ENCODE measurements at regions not wholly inside any gene's neighbourhood (a gene's known extent, or its start where the extent isn't known, plus 50 kb on each side); places are given as distances from the start of the nearest gene placed in this dataset.

DNA sequence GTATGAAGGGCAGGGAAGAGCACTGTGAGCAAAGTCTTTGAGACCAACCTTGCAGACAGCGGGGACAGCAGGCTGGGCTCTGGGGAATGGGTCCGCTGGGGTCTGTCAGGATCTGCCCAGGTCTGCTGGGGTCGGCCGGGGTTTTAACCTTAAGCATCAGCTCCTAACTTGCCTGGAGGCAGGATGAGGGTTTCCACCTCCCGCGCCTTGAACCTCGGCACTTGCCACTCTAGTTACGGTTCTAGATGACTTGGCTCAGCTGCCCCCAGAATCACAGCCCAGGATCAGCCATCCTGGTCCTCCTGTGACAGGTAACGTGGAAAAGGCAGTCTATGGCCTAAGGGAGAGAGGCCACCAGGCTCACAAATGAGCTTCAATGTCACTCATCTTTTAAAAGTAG lies 50.4 kb upstream of the CACUL1 start:
- Histone ChIP-seq H3K4me1 (ENCODE audit: low read length) (no peaks in the 10 kb centered on the region), H3K9me2 (replicated peaks; ENCODE audit: insufficient read depth, low read length) (no peaks in the 10 kb centered on the region), H2AFZ (ENCODE audit: low read length) (no peak overlapping the region), H3K9ac (ENCODE audit: low read length) (no peak overlapping the region), H3K27me3 (replicated peaks; ENCODE audit: insufficient read depth, low read length) (no peaks in the 10 kb centered on the region), H3K9me3 (replicated peaks; ENCODE audit: insufficient read depth, low read length) (no peaks in the 10 kb centered on the region), H3K4me2 (ENCODE audit: low read depth, low read length) (no peak overlapping the region), H3F3A (ENCODE audit: insufficient read depth, low read length) (no peaks in the 10 kb centered on the region), H3K79me2 (ENCODE audit: low read length) (no peaks in the 10 kb centered on the region), H3K27ac (ENCODE audit: low read length) (no peak overlapping the region), H4K20me1 (ENCODE audit: insufficient read depth, low read length) (no peaks in the 10 kb centered on the region), H3K4me3 (ENCODE audit: low read length) (no peak overlapping the region), H3K36me3 (replicated peaks; ENCODE audit: insufficient read depth, low read length) (no peaks in the 10 kb centered on the region)
- TF ChIP-seq EZH2 (optimal IDR thresholded peaks at IDR 0.05; ENCODE audit: low read depth, low read length): no peak
- no peak for TF ChIP-seq EZH2phosphoT487 (IDR thresholded peaks at IDR 0.05; ENCODE audit: low read length)
- TF ChIP-seq, protein P1, sequence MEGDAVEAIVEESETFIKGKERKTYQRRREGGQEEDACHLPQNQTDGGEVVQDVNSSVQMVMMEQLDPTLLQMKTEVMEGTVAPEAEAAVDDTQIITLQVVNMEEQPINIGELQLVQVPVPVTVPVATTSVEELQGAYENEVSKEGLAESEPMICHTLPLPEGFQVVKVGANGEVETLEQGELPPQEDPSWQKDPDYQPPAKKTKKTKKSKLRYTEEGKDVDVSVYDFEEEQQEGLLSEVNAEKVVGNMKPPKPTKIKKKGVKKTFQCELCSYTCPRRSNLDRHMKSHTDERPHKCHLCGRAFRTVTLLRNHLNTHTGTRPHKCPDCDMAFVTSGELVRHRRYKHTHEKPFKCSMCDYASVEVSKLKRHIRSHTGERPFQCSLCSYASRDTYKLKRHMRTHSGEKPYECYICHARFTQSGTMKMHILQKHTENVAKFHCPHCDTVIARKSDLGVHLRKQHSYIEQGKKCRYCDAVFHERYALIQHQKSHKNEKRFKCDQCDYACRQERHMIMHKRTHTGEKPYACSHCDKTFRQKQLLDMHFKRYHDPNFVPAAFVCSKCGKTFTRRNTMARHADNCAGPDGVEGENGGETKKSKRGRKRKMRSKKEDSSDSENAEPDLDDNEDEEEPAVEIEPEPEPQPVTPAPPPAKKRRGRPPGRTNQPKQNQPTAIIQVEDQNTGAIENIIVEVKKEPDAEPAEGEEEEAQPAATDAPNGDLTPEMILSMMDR (IDR thresholded peaks at IDR 0.05; ENCODE audit: low read length): no peak
- DNase-seq: no peak

DNA sequence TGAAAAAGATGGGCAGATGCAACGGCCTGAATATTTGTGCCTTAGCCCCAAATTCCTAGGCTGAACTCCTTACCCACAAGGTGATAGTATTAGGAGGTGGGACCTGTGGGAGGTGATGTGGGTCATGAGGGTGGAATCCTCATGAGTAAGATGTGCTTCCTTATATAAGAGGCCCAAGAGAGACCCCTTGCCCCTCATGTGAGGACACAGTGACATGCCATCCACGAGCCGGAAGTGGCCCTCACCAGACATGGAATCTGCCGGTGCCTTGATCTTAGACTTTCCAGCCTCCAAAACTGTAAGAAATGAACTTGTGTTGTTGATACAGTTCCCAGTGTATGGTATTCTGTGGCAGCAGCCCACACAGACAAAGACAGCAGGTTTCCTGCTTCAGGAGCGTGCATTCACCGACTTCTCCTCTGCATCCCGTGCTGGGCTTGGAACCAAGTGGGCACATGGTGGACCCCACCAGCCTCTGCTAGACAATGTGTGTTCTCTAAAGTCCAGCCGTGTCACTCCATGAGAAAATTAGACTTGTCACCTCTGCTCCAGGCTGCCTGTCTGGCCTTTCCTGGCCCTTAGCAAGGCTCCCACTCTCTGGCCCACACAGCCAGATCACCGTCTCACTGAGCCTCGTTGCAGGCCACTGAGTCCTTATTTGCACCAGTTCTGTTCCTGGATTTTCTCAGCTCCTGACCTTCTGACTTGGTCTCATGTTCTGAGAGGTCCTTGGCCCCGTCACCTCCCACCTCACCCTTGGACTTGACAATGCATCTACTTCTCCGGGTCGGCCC lies 52.9 kb upstream of the CACUL1 start:
- Histone ChIP-seq H3K4me2 (ENCODE audit: low read depth, low read length) (no peak overlapping the region), H3K79me2 (ENCODE audit: low read length) (no peaks in the 10 kb centered on the region), H3K36me3 (replicated peaks; ENCODE audit: insufficient read depth, low read length) (no peaks in the 10 kb centered on the region), H3F3A (ENCODE audit: insufficient read depth, low read length) (no peaks in the 10 kb centered on the region), H2AFZ (ENCODE audit: low read length) (no peak overlapping the region), H3K9ac (ENCODE audit: low read length) (no peak overlapping the region), H3K9me2 (replicated peaks; ENCODE audit: insufficient read depth, low read length) (no peaks in the 10 kb centered on the region), H3K27me3 (replicated peaks; ENCODE audit: insufficient read depth, low read length) (no peaks in the 10 kb centered on the region), H3K4me3 (ENCODE audit: low read length) (no peak overlapping the region), H3K4me1 (ENCODE audit: low read length) (no peaks in the 10 kb centered on the region), H4K20me1 (ENCODE audit: insufficient read depth, low read length) (no peaks in the 10 kb centered on the region), H3K27ac (ENCODE audit: low read length) (no peak overlapping the region), H3K9me3 (replicated peaks; ENCODE audit: insufficient read depth, low read length) (no peaks in the 10 kb centered on the region)
- DNase-seq: no peak
- TF ChIP-seq, protein P1 (IDR thresholded peaks at IDR 0.05; ENCODE audit: low read length): no peak
- TF ChIP-seq EZH2 (optimal IDR thresholded peaks at IDR 0.05; ENCODE audit: low read depth, low read length): no peak
- TF ChIP-seq EZH2phosphoT487 (IDR thresholded peaks at IDR 0.05; ENCODE audit: low read length): no peak

DNA sequence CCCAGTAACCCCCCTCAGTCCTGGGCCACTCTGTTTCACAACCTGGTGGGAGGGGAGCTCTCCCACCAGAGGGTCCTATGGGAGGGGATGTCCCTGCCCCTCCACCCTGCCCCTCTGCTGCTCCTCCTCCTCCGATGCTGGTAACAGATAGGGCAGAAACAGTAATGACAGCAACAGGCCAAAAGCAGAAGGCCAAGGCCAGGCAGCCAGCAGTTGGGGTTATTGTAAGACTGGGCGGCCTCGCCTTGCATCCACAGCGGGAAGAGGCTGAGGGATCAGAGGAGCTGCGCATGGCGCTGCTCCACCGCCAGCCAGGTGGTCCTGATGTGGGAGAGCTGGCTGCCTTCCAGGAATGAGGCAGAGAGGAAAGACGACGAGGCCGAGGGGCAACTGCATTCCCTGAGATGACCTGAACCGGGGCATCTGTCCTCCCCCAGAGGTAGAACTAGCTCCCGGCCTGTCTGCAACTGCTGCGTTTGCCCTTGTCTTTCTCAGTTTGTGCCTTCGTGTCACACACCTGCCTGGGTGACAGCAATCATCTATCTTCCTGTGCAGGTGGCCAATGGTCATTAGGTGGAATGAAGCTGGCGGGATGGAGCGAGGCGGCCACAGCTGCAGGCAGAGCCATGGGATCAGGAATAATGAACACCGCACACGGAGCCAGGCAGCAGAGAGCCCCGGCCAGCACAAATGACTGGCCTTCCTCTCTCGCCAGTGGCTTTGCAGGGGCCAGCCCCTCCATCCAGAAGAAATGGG lies 54.0 kb upstream of the CACUL1 start:
- no peaks in the 10 kb centered on the region for H3K79me2 ChIP-seq (ENCODE audit: low read length)
- no peaks in the 10 kb centered on the region for H3K4me1 ChIP-seq (ENCODE audit: low read length)
- H3K9me3 ChIP-seq (replicated peaks; ENCODE audit: insufficient read depth, low read length): no peaks in the 10 kb centered on the region
- no peak overlapping the region for H2AFZ ChIP-seq (ENCODE audit: low read length)
- H3K9me2 ChIP-seq (replicated peaks; ENCODE audit: insufficient read depth, low read length): no peaks in the 10 kb centered on the region
- no peaks in the 10 kb centered on the region for H4K20me1 ChIP-seq (ENCODE audit: insufficient read depth, low read length)
- TF ChIP-seq EZH2phosphoT487 (IDR thresholded peaks at IDR 0.05; ENCODE audit: low read length) (no peak), EZH2 (optimal IDR thresholded peaks at IDR 0.05; ENCODE audit: low read depth, low read length) (no peak)
- TF ChIP-seq, protein P1 (IDR thresholded peaks at IDR 0.05; ENCODE audit: low read length): no peak
- no peak for DNase-seq
- H3K4me3 ChIP-seq (ENCODE audit: low read length): no peak overlapping the region
- no peak overlapping the region for H3K4me2 ChIP-seq (ENCODE audit: low read depth, low read length)
- H3K36me3 ChIP-seq (replicated peaks; ENCODE audit: insufficient read depth, low read length): no peaks in the 10 kb centered on the region
- H3K27me3 ChIP-seq (replicated peaks; ENCODE audit: insufficient read depth, low read length): no peaks in the 10 kb centered on the region
- no peak overlapping the region for H3K9ac ChIP-seq (ENCODE audit: low read length)
- no peak overlapping the region for H3K27ac ChIP-seq (ENCODE audit: low read length)
- H3F3A ChIP-seq (ENCODE audit: insufficient read depth, low read length): no peaks in the 10 kb centered on the region
